ENCODE measurements at regions not wholly inside any gene's neighbourhood (a gene's known extent, or its start where the extent isn't known, plus 50 kb on each side); places are given as distances from the start of the nearest gene placed in this dataset.

DNA sequence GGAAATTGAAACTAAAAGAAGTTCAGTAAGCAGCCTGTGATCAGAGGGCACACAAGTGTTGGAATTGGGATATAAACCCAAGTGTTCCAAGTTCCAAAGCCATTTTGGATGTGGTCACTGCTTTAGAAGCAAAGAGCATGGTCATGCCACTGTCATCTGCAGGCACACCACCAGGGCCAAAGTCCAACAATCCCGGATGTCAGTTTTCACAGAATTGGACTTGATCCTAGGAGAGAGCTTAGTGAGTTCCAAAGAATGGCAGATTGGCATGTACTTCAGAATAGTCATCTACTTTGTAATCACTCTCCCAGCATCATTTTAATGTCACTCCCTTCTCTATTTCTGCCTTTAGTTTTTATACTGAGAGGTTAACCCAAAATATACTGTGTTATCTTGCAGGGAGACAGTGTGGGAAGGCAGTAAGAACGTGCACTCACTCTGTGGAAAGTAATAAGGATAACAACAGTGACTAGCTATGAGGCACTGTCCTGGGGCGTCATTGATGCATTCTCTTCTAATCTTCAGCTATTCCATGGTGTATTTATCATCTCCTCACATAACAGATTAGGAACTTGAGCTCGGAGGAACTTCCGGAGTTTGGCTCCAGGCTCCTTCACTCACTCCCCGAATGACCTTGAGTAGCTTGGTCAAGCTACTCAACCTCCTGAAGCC, 388.0 kb downstream of the ACTL7B start:
- H3K27ac ChIP-seq = no peak overlapping the region
- H4K20me1 ChIP-seq (ENCODE audit: insufficient read depth) = no peaks in the 10 kb centered on the region
- H3K9ac ChIP-seq = no peak overlapping the region
- no peak overlapping the region for H2AFZ ChIP-seq (ENCODE audit: low read depth)
- H3K4me2 ChIP-seq = no peak overlapping the region
- no peaks in the 10 kb centered on the region for H3K27me3 ChIP-seq (ENCODE audit: insufficient read depth, low read depth)
- no peaks in the 10 kb centered on the region for H3K4me1 ChIP-seq (ENCODE audit: low read depth, poor library complexity, severe bottlenecking)
- TF ChIP-seq, protein P1, sequence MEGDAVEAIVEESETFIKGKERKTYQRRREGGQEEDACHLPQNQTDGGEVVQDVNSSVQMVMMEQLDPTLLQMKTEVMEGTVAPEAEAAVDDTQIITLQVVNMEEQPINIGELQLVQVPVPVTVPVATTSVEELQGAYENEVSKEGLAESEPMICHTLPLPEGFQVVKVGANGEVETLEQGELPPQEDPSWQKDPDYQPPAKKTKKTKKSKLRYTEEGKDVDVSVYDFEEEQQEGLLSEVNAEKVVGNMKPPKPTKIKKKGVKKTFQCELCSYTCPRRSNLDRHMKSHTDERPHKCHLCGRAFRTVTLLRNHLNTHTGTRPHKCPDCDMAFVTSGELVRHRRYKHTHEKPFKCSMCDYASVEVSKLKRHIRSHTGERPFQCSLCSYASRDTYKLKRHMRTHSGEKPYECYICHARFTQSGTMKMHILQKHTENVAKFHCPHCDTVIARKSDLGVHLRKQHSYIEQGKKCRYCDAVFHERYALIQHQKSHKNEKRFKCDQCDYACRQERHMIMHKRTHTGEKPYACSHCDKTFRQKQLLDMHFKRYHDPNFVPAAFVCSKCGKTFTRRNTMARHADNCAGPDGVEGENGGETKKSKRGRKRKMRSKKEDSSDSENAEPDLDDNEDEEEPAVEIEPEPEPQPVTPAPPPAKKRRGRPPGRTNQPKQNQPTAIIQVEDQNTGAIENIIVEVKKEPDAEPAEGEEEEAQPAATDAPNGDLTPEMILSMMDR (conservative IDR thresholded peaks at IDR 0.05; ENCODE audit: low read depth, low read length) = no peak
- H3K79me2 ChIP-seq (ENCODE audit: insufficient read depth, low read depth) = no peaks in the 10 kb centered on the region
- H3K36me3 ChIP-seq (ENCODE audit: insufficient read depth) = no peaks in the 10 kb centered on the region
- no peak overlapping the region for H3K4me3 ChIP-seq (IDR thresholded peaks at IDR 0.05; ENCODE audit: insufficient read depth, low read depth, low read length)

DNA sequence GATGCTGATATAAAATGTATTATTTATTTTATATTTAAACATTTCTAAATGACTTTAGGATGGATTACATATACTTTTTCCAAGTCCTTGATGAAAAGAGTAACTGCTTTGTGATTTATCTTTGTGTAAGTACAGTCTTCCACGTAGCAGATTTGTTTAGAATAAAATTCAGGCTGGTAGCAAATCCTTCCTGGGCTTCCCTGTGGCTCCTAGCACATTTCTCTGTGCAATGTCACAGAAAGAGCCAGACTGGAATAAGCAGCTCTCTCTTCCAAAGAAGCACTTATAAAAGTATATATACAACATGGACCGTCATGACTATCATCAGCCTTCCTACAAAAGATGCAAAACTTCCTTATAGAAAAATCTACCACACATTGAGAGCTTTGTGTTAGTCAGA, 388.6 kb downstream of the ACTL7B start:
- no peaks in the 10 kb centered on the region for H3K36me3 ChIP-seq (ENCODE audit: insufficient read depth)
- H3K27ac ChIP-seq = no peak overlapping the region
- no peak overlapping the region for H3K9ac ChIP-seq
- no peak overlapping the region for H3K4me3 ChIP-seq (IDR thresholded peaks at IDR 0.05; ENCODE audit: insufficient read depth, low read depth, low read length)
- no peaks in the 10 kb centered on the region for H4K20me1 ChIP-seq (ENCODE audit: insufficient read depth)
- no peak overlapping the region for H3K4me2 ChIP-seq
- H2AFZ ChIP-seq (ENCODE audit: low read depth) = no peak overlapping the region
- no peaks in the 10 kb centered on the region for H3K4me1 ChIP-seq (ENCODE audit: low read depth, poor library complexity, severe bottlenecking)
- no peaks in the 10 kb centered on the region for H3K27me3 ChIP-seq (ENCODE audit: insufficient read depth, low read depth)
- TF ChIP-seq, protein P1 (conservative IDR thresholded peaks at IDR 0.05; ENCODE audit: low read depth, low read length) = no peak
- H3K79me2 ChIP-seq (ENCODE audit: insufficient read depth, low read depth) = no peaks in the 10 kb centered on the region

DNA sequence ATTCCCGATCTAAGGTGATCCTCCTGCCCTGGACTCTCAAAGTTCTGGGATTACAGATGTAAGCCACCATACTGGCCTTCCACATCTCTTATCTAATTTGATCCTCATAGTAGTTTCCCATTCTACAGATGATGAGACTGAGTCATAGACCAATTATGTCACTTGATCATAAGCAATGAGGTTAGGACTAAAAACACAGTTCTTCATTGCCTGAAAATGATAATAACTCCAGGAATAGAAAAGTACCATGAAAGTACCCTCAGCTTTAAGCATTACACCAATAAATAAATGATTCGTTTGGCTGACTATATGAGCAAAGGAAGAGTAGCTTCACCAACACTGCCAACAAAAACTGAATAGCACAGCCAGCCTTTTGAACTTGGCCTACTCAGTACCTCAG, 389.5 kb downstream of the ACTL7B start:
- Histone ChIP-seq H3K4me2 (no peak overlapping the region), H3K9ac (no peak overlapping the region), H3K4me3 (IDR thresholded peaks at IDR 0.05; ENCODE audit: insufficient read depth, low read depth, low read length) (no peak overlapping the region), H3K27me3 (ENCODE audit: insufficient read depth, low read depth) (no peaks in the 10 kb centered on the region), H3K4me1 (ENCODE audit: low read depth, poor library complexity, severe bottlenecking) (no peaks in the 10 kb centered on the region), H3K27ac (no peak overlapping the region), H3K79me2 (ENCODE audit: insufficient read depth, low read depth) (no peaks in the 10 kb centered on the region), H3K36me3 (ENCODE audit: insufficient read depth) (no peaks in the 10 kb centered on the region), H4K20me1 (ENCODE audit: insufficient read depth) (no peaks in the 10 kb centered on the region), H2AFZ (ENCODE audit: low read depth) (no peak overlapping the region)
- TF ChIP-seq, protein P1 (conservative IDR thresholded peaks at IDR 0.05; ENCODE audit: low read depth, low read length) = no peak

DNA sequence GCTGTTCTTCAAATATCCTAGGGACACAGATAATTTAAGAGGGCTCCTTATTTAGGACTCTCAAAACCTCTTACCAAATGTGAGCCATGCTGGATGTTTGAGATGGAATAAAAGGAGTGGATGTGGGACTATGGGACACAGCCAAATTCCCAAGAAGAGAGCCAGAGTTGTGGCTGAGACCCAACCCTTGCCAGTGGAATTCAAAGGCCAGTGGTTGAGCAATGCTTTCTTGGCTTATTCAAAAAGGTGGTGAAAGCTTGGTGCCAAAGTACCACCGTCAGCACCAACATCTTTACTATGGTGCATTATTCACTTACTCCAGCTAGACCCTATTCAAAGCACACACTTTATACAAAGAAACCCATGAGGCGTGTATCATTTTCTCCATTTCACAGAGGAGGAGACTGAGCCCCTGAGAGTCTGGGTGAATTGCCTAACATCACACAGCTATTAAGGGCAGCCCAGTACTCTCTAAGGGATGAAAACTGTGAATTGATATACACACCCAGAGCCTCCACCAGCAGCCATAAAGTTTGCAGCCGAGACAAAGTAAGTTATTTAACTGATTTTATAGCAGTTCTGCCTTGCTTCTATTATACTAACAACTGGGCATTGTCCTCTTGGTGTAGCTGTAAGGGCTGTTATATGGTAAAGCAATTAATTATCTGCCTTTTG, 391.7 kb downstream of the ACTL7B start:
- H2AFZ ChIP-seq (ENCODE audit: low read depth) = no peak overlapping the region
- H3K36me3 ChIP-seq (ENCODE audit: insufficient read depth) = no peaks in the 10 kb centered on the region
- no peak overlapping the region for H3K4me3 ChIP-seq (IDR thresholded peaks at IDR 0.05; ENCODE audit: insufficient read depth, low read depth, low read length)
- no peaks in the 10 kb centered on the region for H3K79me2 ChIP-seq (ENCODE audit: insufficient read depth, low read depth)
- H3K4me1 ChIP-seq (ENCODE audit: low read depth, poor library complexity, severe bottlenecking) = no peaks in the 10 kb centered on the region
- H3K9ac ChIP-seq = no peak overlapping the region
- H3K27ac ChIP-seq = no peak overlapping the region
- no peak overlapping the region for H3K4me2 ChIP-seq
- H3K27me3 ChIP-seq (ENCODE audit: insufficient read depth, low read depth) = no peaks in the 10 kb centered on the region
- TF ChIP-seq, protein P1 (conservative IDR thresholded peaks at IDR 0.05; ENCODE audit: low read depth, low read length) = no peak
- H4K20me1 ChIP-seq (ENCODE audit: insufficient read depth) = no peaks in the 10 kb centered on the region

Data from KMS-11 (cell line).